ENCODE measurements at regions not wholly inside any gene's neighbourhood (a gene's known extent, or its start where the extent isn't known, plus 50 kb on each side); places are given as distances from the start of the nearest gene placed in this dataset.
"Not testable (repeated sequence)": the region's sequence is repeated elsewhere in the genome, so short reads cannot be mapped to it uniquely, and the experiment has no call there.

DNA sequence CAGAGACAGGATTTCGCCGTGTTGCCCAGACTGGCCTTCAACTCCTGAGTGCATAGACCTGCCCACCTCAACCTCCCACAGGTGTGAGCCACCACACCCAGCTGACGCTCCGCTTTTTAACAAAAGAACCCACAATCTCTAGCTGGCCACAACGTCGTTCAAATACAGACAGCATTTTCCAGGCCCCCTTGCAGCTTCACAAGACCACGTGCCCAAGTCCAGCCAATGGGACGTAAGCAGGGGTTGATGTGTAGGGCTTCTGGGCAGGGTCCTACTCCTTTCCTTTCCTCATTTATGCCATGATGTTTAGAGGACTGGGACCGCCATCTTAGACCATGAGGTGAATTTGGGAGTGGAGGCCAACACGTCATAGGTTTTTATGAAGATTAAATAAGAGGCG is 81.0 kb downstream of the TFAP2C start:
- no peak overlapping the region for H3K4me3 ChIP-seq (ENCODE audit: low read length)
- 94% methylated on average over 11 of the region's 11 CpGs for WGBS
- H3K9ac ChIP-seq (ENCODE audit: low read depth, low read length), result no peak overlapping the region
- H3K36me3 ChIP-seq (ENCODE audit: insufficient read depth, low read length), result no peaks in the 10 kb centered on the region
- no peaks in the 10 kb centered on the region for H3K27me3 ChIP-seq (ENCODE audit: insufficient read depth, low read length)
- peaks cover 15% of the 10 kb centered on the region for H3K4me1 ChIP-seq (ENCODE audit: insufficient read depth, low read length)
- H3K9me3 ChIP-seq (ENCODE audit: insufficient read depth, low read depth, low read length), result no peaks in the 10 kb centered on the region
- H3K27ac ChIP-seq (ENCODE audit: low read depth, low read length), result no peak overlapping the region

DNA sequence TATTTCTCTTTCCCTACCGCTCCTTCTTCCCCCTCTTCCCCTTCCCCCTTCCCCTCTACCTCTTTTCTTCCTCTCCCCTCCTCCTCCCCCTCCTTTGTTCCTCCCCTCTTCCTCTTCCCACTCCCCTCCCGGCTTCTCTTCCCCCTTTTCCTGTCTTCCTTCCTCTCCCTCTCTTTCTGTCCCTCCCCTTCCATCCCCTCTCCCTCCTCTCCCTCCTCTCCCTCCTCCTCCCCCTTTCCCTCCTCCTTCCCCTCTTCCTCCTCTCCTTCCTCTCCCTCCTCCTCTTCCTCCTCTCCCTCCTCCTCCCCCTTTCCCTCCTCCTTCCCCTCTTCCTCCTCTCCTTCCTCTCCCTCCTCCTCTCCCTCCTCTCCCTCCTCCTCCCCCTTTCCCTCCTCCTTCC is 81.5 kb downstream of the TFAP2C start:
- WGBS, result 85% methylated on average over 2 of the region's 2 CpGs
- H3K27ac ChIP-seq (ENCODE audit: low read depth, low read length); H3K27me3 ChIP-seq (ENCODE audit: insufficient read depth, low read length); H3K4me3 ChIP-seq (ENCODE audit: low read length); H3K36me3 ChIP-seq (ENCODE audit: insufficient read depth, low read length); H3K9me3 ChIP-seq (ENCODE audit: insufficient read depth, low read depth, low read length); H3K9ac ChIP-seq (ENCODE audit: low read depth, low read length): not testable (repeated sequence)
- peaks cover 20% of the 10 kb centered on the region for H3K4me1 ChIP-seq (ENCODE audit: insufficient read depth, low read length)

DNA sequence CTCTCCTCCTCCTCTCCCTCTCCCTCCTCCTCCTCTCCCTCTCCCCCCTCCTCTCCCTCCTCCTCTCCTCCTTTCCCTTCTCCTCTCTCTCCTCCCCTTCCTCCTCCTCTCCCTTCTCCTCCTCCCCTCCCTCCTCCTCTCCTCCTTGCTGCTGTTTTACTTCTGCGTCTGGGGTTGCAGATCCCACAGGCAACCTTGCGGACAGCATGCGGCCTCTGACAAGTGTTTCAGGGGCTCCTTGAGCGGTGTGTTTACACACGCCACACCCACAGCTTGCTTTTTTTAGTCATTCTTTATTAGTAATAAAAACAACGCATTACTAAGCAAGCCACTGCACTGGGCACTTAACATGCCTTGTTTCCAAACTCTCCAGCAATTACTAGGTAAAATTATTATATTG is 81.9 kb downstream of the TFAP2C start:
- H3K4me1 ChIP-seq (ENCODE audit: insufficient read depth, low read length), result peaks cover 22% of the 10 kb centered on the region
- no peaks in the 10 kb centered on the region for H3K9me3 ChIP-seq (ENCODE audit: insufficient read depth, low read depth, low read length)
- no peak overlapping the region for H3K9ac ChIP-seq (ENCODE audit: low read depth, low read length)
- 44% methylated on average over 6 of the region's 6 CpGs for WGBS
- no peak overlapping the region for H3K4me3 ChIP-seq (ENCODE audit: low read length)
- no peaks in the 10 kb centered on the region for H3K27me3 ChIP-seq (ENCODE audit: insufficient read depth, low read length)
- H3K27ac ChIP-seq (ENCODE audit: low read depth, low read length), result no peak overlapping the region
- no peaks in the 10 kb centered on the region for H3K36me3 ChIP-seq (ENCODE audit: insufficient read depth, low read length)

DNA sequence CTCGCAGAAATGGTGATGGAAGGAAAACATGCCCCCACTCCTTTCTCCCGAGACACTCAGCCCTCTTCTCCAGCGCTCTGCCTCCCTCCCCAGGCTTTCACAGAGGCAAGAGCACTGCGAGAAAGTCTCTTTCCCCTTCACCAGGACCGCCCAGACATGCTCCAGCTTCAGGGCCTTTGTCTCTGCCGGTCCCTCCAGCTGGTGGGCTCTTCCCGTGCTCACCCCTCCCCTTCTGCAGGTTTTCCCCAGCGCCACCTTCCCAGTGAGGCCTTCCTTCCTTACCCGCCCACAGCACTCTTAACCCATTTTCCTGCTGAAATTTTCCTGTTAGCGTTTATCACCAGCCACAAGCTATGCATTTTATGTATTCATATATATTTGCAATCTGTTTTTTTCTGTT is 86.2 kb downstream of the TFAP2C start:
- Histone ChIP-seq H3K27me3 (ENCODE audit: insufficient read depth, low read length) (no peaks in the 10 kb centered on the region), H3K9me3 (ENCODE audit: insufficient read depth, low read depth, low read length) (no peaks in the 10 kb centered on the region), H3K4me3 (ENCODE audit: low read length) (no peak overlapping the region), H3K36me3 (ENCODE audit: insufficient read depth, low read length) (no peaks in the 10 kb centered on the region), H3K27ac (ENCODE audit: low read depth, low read length) (no peak overlapping the region), H3K9ac (ENCODE audit: low read depth, low read length) (no peak overlapping the region), H3K4me1 (ENCODE audit: insufficient read depth, low read length) (peaks cover 22% of the 10 kb centered on the region)
- 36% methylated on average over 10 of the region's 10 CpGs for WGBS

- H3K9me3 ChIP-seq (ENCODE audit: insufficient read depth, low read depth, low read length), result no peaks in the 10 kb centered on the region
- no peak overlapping the region for H3K27ac ChIP-seq (ENCODE audit: low read depth, low read length)
- no peak overlapping the region for H3K9ac ChIP-seq (ENCODE audit: low read depth, low read length)
- no peaks in the 10 kb centered on the region for H3K27me3 ChIP-seq (ENCODE audit: insufficient read depth, low read length)
- 62% methylated on average over 3 of the region's 3 CpGs for WGBS
- H3K4me1 ChIP-seq (ENCODE audit: insufficient read depth, low read length), result peaks cover 22% of the 10 kb centered on the region
- no peaks in the 10 kb centered on the region for H3K36me3 ChIP-seq (ENCODE audit: insufficient read depth, low read length)
- H3K4me3 ChIP-seq (ENCODE audit: low read length), result no peak overlapping the region
Measured at GRCh38 chr20:56715902-56716519, 86.9 kb downstream of the TFAP2C start.

DNA sequence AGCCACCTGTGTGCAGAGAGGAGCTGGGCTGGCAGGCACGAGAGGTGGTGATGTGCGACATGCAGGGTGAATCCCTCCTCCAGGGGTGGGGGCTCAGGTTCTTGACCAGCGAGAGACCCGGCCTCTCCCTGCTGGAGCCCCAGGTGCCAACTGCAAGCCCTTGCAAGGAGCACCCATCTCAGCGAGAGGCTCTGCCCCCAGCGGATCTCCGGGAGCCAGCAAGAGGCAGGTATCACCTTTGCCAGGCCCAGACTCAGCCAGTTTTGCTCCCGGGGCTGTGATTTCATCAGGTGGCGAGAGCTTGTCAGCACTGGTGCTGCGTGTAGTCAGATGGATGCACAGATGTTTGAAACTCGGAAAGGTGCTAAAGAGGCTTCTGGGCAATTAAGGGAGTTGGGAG is 87.7 kb downstream of the TFAP2C start:
- WGBS, result 89% methylated on average over 11 of the region's 11 CpGs
- Histone ChIP-seq H3K4me3 (ENCODE audit: low read length) (no peak overlapping the region), H3K9me3 (ENCODE audit: insufficient read depth, low read depth, low read length) (no peaks in the 10 kb centered on the region), H3K36me3 (ENCODE audit: insufficient read depth, low read length) (no peaks in the 10 kb centered on the region), H3K4me1 (ENCODE audit: insufficient read depth, low read length) (peaks cover 15% of the 10 kb centered on the region), H3K27ac (ENCODE audit: low read depth, low read length) (no peak overlapping the region), H3K27me3 (ENCODE audit: insufficient read depth, low read length) (no peaks in the 10 kb centered on the region), H3K9ac (ENCODE audit: low read depth, low read length) (no peak overlapping the region)

GRCh38 chr20:56718816-56719215 is 89.7 kb downstream of the TFAP2C start:
- no peak overlapping the region for H3K4me3 ChIP-seq (ENCODE audit: low read length)
- H3K36me3 ChIP-seq (ENCODE audit: insufficient read depth, low read length), result no peaks in the 10 kb centered on the region
- no peak overlapping the region for H3K27ac ChIP-seq (ENCODE audit: low read depth, low read length)
- H3K9ac ChIP-seq (ENCODE audit: low read depth, low read length), result no peak overlapping the region
- no peaks in the 10 kb centered on the region for H3K27me3 ChIP-seq (ENCODE audit: insufficient read depth, low read length)
- H3K4me1 ChIP-seq (ENCODE audit: insufficient read depth, low read length), result peaks cover 11% of the 10 kb centered on the region
- no peaks in the 10 kb centered on the region for H3K9me3 ChIP-seq (ENCODE audit: insufficient read depth, low read depth, low read length)
- WGBS, result 93% methylated on average over 2 of the region's 2 CpGs

DNA sequence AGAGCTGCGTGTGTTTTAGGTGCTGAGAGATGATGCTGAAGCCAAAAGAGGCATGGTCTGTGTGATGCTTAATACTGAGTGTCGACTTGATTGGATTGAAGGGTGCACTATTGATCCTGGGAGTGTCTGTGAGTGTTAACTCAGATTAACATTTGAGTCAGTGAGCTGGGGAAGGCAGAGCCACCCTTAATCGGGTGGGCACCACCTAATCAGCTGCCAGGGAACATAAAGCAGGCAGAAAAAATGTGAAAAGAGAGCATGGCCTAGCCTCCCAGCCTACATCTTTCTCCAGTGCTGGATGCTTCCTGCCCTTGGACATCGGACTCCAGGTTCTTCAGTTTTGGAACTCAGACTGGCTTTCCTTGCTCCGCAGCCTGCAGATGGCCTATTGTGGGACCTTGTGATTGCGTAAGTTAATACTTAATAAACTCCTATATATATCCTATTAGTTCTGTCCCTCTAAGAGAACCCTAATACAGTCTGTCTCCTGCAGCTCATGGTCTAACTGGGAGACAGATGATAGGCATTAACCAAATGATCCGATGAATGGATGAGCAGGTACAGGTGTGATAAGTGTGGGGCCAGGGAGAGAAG is 91.6 kb downstream of the TFAP2C start:
- Histone ChIP-seq H3K27ac (ENCODE audit: low read depth, low read length) (no peak overlapping the region), H3K9ac (ENCODE audit: low read depth, low read length) (no peak overlapping the region), H3K27me3 (ENCODE audit: insufficient read depth, low read length) (no peaks in the 10 kb centered on the region), H3K4me1 (ENCODE audit: insufficient read depth, low read length) (peaks cover 5% of the 10 kb centered on the region), H3K36me3 (ENCODE audit: insufficient read depth, low read length) (no peaks in the 10 kb centered on the region), H3K9me3 (ENCODE audit: insufficient read depth, low read depth, low read length) (no peaks in the 10 kb centered on the region), H3K4me3 (ENCODE audit: low read length) (no peak overlapping the region)
- WGBS, result 96% methylated on average over 7 of the region's 7 CpGs

DNA sequence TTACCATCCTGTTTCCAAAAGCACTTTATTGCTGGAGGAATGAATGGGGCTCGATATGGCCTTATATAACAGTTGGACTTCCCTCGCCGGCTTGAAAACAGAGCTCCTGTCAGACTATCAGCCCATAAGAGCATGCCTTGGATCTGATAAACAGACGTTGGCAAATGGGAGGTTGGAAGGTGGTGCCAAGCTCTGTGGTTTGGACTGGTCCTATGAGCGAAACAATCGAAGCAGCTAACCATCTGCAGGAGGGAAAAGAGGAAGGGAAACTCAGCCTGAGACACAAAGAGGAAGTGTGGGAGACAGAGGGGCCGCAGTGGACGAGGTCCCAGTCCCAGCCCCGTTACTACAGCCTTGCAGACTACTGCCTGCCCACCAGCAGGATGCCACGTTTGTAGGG is 92.9 kb downstream of the TFAP2C start:
- no peaks in the 10 kb centered on the region for H3K36me3 ChIP-seq (ENCODE audit: insufficient read depth, low read length)
- H3K27me3 ChIP-seq (ENCODE audit: insufficient read depth, low read length), result no peaks in the 10 kb centered on the region
- no peak overlapping the region for H3K9ac ChIP-seq (ENCODE audit: low read depth, low read length)
- H3K4me1 ChIP-seq (ENCODE audit: insufficient read depth, low read length), result peaks cover 4% of the 10 kb centered on the region; the same call in 1 of the 2 replicates
- no peaks in the 10 kb centered on the region for H3K9me3 ChIP-seq (ENCODE audit: insufficient read depth, low read depth, low read length)
- H3K27ac ChIP-seq (ENCODE audit: low read depth, low read length), result no peak overlapping the region
- 89% methylated on average over 10 of the region's 10 CpGs for WGBS
- no peak overlapping the region for H3K4me3 ChIP-seq (ENCODE audit: low read length)

- H3K9ac ChIP-seq (ENCODE audit: low read depth, low read length), result no peak overlapping the region
- peaks cover 4% of the 10 kb centered on the region; the same call in 1 of the 2 replicates for H3K4me1 ChIP-seq (ENCODE audit: insufficient read depth, low read length)
- H3K27ac ChIP-seq (ENCODE audit: low read depth, low read length), result no peak overlapping the region
- H3K4me3 ChIP-seq (ENCODE audit: low read length), result no peak overlapping the region
- no peaks in the 10 kb centered on the region for H3K27me3 ChIP-seq (ENCODE audit: insufficient read depth, low read length)
- 92% methylated on average over 6 of the region's 6 CpGs for WGBS
- H3K36me3 ChIP-seq (ENCODE audit: insufficient read depth, low read length), result no peaks in the 10 kb centered on the region
- no peaks in the 10 kb centered on the region for H3K9me3 ChIP-seq (ENCODE audit: insufficient read depth, low read depth, low read length)
Measured at GRCh38 chr20:56723331-56723730, 94.2 kb downstream of the TFAP2C start.

DNA sequence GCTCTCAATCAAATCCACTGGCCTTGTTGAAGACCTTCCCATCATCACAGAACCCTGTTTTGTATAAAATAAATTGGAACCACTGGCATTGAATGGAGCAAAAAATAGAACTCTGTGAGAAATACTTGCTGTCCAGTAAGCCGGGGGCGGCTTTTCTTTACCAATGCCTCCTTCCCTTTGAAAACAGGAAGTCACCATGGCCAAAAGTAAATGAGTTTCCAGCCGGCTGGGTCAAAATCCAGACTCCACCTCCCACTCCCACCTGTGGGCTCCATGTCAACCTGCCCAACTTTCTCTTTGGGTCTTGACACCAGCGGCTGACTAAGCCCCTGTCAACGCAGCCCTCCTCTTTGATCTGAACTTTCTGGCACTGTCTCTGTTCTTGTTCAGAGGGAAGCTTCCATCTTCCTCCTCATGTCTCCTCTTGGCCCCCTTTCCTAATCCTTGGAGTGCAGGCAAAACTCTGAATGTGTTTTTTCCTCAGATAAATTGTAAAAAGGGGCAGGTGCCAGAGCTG is 95.2 kb downstream of the TFAP2C start:
- H3K4me3 ChIP-seq (ENCODE audit: low read length), result no peak overlapping the region
- no peaks in the 10 kb centered on the region for H3K27me3 ChIP-seq (ENCODE audit: insufficient read depth, low read length)
- H3K27ac ChIP-seq (ENCODE audit: low read depth, low read length), result no peak overlapping the region
- H3K9ac ChIP-seq (ENCODE audit: low read depth, low read length), result no peak overlapping the region
- H3K36me3 ChIP-seq (ENCODE audit: insufficient read depth, low read length), result no peaks in the 10 kb centered on the region
- no peaks in the 10 kb centered on the region for H3K9me3 ChIP-seq (ENCODE audit: insufficient read depth, low read depth, low read length)
- H3K4me1 ChIP-seq (ENCODE audit: insufficient read depth, low read length), result peaks cover 4% of the 10 kb centered on the region; the same call in 1 of the 2 replicates
- 85% methylated on average over 5 of the region's 5 CpGs for WGBS
